ENCODE measurements at regions not wholly inside any gene's neighbourhood (a gene's known extent, or its start where the extent isn't known, plus 50 kb on each side); places are given as distances from the start of the nearest gene placed in this dataset.

DNA sequence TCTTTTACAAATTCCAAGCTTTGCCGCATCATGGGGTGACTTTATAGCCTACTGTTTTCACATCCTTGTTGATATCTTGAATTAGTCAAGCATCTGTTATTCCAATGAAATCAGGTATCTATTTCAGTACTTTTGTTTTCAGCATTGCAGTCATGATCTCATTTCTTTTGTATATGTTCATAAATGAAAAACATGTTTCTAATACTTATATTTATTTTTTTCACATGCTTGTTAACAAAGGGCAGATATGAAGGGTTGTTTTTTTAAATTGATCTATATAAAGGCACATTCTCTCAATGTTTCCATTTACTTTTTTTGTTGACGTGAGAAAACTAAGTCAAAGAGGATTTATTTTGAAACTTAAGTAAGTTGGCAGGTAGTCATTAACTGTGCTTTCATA, 964.8 kb downstream of the JRKL start:
- no peak for FAIRE-seq
- ChIA-PET CTCF (no interaction called here), POLR2A (no interaction called here)
- 72% methylated on average over 2 of the region's 2 CpGs for WGBS (ENCODE audit: missing lambda C conversion rate)
- Histone ChIP-seq H3K4me1 (no peaks in the 10 kb centered on the region), H3K27ac (no peak overlapping the region), H3K4me2 (no peak overlapping the region), H3K9me3 (no peaks in the 10 kb centered on the region), H3K4me3 (no peak overlapping the region)
- no peak for ATAC-seq
- no peak for TF ChIP-seq RAD21 (conservative IDR thresholded peaks at IDR 0.05 in 1 of 2, IDR thresholded peaks at IDR 0.05 in 1 of 2)
- no peak for TF ChIP-seq HOXB13 (CRISPR knock-in tag; IDR thresholded peaks at IDR 0.05; ENCODE audit: low read depth)
- no peak for TF ChIP-seq EHMT2 (IDR thresholded peaks at IDR 0.05; ENCODE audit: low read depth)
- TF ChIP-seq CHD4 (IDR thresholded peaks at IDR 0.05; ENCODE audit: borderline replicate concordance): no peak
- no peak for TF ChIP-seq FOXS1 (CRISPR knock-in tag; IDR thresholded peaks at IDR 0.05)
- DNase-seq (ENCODE audit: low read depth in 1 of 2, low spot score in 1 of 2): no peak

DNA sequence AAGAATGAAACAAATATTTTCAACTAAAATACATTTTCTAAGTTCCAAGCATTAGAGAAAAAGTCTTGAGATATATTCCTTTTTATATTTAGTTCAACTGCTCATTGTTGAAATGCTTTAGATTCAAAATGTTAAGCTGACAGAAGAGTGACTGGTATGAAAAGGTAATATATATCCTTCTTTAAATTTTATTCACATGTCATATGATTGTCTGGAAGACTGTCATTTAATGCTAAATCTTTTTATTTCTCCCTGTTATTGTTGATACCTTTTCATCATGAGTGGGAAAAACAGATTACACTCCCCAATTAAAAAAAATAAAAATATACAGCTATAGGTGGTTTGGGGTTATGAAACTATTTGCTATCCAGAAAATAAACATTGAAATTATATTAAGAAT, 965.4 kb downstream of the JRKL start:
- Histone ChIP-seq H3K9me3 (no peaks in the 10 kb centered on the region), H3K4me3 (no peak overlapping the region), H3K4me1 (no peaks in the 10 kb centered on the region), H3K4me2 (no peak overlapping the region), H3K27ac (no peak overlapping the region)
- TF ChIP-seq RAD21 (conservative IDR thresholded peaks at IDR 0.05 in 1 of 2, IDR thresholded peaks at IDR 0.05 in 1 of 2): no peak
- no peak for TF ChIP-seq HOXB13 (CRISPR knock-in tag; IDR thresholded peaks at IDR 0.05; ENCODE audit: low read depth)
- TF ChIP-seq RNF2 (IDR thresholded peaks at IDR 0.05; ENCODE audit: borderline replicate concordance, low read depth): no peak
- TF ChIP-seq ESRRA (IDR thresholded peaks at IDR 0.05; ENCODE audit: borderline replicate concordance, low read length): no peak
- TF ChIP-seq RFX5 (IDR thresholded peaks at IDR 0.05): no peak
- TF ChIP-seq, protein P1, sequence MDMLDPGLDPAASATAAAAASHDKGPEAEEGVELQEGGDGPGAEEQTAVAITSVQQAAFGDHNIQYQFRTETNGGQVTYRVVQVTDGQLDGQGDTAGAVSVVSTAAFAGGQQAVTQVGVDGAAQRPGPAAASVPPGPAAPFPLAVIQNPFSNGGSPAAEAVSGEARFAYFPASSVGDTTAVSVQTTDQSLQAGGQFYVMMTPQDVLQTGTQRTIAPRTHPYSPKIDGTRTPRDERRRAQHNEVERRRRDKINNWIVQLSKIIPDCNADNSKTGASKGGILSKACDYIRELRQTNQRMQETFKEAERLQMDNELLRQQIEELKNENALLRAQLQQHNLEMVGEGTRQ (IDR thresholded peaks at IDR 0.05): no peak
- ChIA-PET CTCF (no interaction called here), POLR2A (no interaction called here)
- DNase-seq (ENCODE audit: low read depth in 1 of 2, low spot score in 1 of 2): no peak
- no peak for FAIRE-seq
- ATAC-seq: no peak

DNA sequence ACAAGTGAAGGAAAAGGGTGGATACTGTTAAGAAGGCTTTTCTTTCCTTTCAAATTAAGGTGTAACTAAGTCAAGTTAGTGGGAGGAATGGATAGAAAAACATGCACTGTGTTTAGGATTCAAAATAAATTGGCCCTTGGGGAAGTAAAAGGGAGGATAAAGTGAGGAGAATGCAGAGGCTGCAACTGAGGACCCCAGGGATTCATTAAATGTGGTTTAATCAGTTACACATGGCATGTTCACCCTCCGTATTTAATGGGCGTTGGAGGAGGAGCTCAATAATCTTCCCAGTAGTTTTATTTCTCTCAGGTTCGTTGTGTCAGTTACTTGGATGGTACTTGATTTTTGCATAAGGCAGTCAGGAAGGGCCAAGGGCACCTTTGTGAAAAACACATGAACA, 966.3 kb downstream of the JRKL start:
- FAIRE-seq: no peak
- H3K4me2 ChIP-seq: no peak overlapping the region
- H3K4me1 ChIP-seq: no peaks in the 10 kb centered on the region
- no peaks in the 10 kb centered on the region for H3K9me3 ChIP-seq
- ChIA-PET POLR2A (no interaction called here), CTCF (no interaction called here)
- DNase-seq (ENCODE audit: low read depth in 1 of 2, low spot score in 1 of 2): no peak
- 12% methylated on average over 3 of the region's 3 CpGs for WGBS (ENCODE audit: missing lambda C conversion rate)
- TF ChIP-seq PHF8 (IDR thresholded peaks at IDR 0.05; ENCODE audit: borderline replicate concordance, low read depth) (no peak), CHD4 (IDR thresholded peaks at IDR 0.05; ENCODE audit: borderline replicate concordance) (no peak), EHF (CRISPR knock-in tag; IDR thresholded peaks at IDR 0.05) (no peak), MAFK (IDR thresholded peaks at IDR 0.05; ENCODE audit: partially characterized antibody) (no peak), JUN (IDR thresholded peaks at IDR 0.05) (no peak), NR3C1 (IDR thresholded peaks at IDR 0.05) (no peak), HDAC2 (IDR thresholded peaks at IDR 0.05) (no peak), MAZ (IDR thresholded peaks at IDR 0.05; ENCODE audit: borderline replicate concordance, low read depth, low read length) (no peak), ESRRA (IDR thresholded peaks at IDR 0.05; ENCODE audit: borderline replicate concordance, low read length) (no peak)
- TF ChIP-seq, protein P2, sequence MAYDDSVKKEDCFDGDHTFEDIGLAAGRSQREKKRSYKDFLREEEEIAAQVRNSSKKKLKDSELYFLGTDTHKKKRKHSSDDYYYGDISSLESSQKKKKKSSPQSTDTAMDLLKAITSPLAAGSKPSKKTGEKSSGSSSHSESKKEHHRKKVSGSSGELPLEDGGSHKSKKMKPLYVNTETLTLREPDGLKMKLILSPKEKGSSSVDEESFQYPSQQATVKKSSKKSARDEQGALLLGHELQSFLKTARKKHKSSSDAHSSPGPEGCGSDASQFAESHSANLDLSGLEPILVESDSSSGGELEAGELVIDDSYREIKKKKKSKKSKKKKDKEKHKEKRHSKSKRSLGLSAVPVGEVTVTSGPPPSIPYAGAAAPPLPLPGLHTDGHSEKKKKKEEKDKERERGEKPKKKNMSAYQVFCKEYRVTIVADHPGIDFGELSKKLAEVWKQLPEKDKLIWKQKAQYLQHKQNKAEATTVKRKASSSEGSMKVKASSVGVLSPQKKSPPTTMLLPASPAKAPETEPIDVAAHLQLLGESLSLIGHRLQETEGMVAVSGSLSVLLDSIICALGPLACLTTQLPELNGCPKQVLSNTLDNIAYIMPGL (CRISPR knock-in tag; IDR thresholded peaks at IDR 0.05; ENCODE audit: borderline replicate concordance): no peak
- TF ChIP-seq, protein P3, sequence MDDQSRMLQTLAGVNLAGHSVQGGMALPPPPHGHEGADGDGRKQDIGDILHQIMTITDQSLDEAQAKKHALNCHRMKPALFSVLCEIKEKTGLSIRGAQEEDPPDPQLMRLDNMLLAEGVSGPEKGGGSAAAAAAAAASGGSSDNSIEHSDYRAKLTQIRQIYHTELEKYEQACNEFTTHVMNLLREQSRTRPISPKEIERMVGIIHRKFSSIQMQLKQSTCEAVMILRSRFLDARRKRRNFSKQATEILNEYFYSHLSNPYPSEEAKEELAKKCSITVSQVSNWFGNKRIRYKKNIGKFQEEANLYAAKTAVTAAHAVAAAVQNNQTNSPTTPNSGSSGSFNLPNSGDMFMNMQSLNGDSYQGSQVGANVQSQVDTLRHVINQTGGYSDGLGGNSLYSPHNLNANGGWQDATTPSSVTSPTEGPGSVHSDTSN (IDR thresholded peaks at IDR 0.05): no peak
- TF ChIP-seq, protein P4, sequence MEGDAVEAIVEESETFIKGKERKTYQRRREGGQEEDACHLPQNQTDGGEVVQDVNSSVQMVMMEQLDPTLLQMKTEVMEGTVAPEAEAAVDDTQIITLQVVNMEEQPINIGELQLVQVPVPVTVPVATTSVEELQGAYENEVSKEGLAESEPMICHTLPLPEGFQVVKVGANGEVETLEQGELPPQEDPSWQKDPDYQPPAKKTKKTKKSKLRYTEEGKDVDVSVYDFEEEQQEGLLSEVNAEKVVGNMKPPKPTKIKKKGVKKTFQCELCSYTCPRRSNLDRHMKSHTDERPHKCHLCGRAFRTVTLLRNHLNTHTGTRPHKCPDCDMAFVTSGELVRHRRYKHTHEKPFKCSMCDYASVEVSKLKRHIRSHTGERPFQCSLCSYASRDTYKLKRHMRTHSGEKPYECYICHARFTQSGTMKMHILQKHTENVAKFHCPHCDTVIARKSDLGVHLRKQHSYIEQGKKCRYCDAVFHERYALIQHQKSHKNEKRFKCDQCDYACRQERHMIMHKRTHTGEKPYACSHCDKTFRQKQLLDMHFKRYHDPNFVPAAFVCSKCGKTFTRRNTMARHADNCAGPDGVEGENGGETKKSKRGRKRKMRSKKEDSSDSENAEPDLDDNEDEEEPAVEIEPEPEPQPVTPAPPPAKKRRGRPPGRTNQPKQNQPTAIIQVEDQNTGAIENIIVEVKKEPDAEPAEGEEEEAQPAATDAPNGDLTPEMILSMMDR (IDR thresholded peaks at IDR 0.05): no peak
- TF ChIP-seq, protein P5, sequence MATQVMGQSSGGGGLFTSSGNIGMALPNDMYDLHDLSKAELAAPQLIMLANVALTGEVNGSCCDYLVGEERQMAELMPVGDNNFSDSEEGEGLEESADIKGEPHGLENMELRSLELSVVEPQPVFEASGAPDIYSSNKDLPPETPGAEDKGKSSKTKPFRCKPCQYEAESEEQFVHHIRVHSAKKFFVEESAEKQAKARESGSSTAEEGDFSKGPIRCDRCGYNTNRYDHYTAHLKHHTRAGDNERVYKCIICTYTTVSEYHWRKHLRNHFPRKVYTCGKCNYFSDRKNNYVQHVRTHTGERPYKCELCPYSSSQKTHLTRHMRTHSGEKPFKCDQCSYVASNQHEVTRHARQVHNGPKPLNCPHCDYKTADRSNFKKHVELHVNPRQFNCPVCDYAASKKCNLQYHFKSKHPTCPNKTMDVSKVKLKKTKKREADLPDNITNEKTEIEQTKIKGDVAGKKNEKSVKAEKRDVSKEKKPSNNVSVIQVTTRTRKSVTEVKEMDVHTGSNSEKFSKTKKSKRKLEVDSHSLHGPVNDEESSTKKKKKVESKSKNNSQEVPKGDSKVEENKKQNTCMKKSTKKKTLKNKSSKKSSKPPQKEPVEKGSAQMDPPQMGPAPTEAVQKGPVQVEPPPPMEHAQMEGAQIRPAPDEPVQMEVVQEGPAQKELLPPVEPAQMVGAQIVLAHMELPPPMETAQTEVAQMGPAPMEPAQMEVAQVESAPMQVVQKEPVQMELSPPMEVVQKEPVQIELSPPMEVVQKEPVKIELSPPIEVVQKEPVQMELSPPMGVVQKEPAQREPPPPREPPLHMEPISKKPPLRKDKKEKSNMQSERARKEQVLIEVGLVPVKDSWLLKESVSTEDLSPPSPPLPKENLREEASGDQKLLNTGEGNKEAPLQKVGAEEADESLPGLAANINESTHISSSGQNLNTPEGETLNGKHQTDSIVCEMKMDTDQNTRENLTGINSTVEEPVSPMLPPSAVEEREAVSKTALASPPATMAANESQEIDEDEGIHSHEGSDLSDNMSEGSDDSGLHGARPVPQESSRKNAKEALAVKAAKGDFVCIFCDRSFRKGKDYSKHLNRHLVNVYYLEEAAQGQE (IDR thresholded peaks at IDR 0.05): no peak
- no peak for ATAC-seq
- no peak overlapping the region for H3K27ac ChIP-seq
- no peak overlapping the region for H3K4me3 ChIP-seq

Measured in A549 (cell line).